ENCODE measurements at regions not wholly inside any gene's neighbourhood (a gene's known extent, or its start where the extent isn't known, plus 50 kb on each side); places are given as distances from the start of the nearest gene placed in this dataset.

GRCh38 chr10:117685431-117685830 lies 142.9 kb downstream of the EMX2 start:
- no peak for TF ChIP-seq CTCF (IDR thresholded peaks at IDR 0.05)
- intact Hi-C loops (cut with DNase I; ENCODE audit: low total_unique reads) = no loop called here
- H3K9me3 ChIP-seq = no peaks in the 10 kb centered on the region
- no peak overlapping the region for H3K27ac ChIP-seq
- peaks cover 0 to 6% of the 10 kb centered on the region in 2 donors for H3K27me3 ChIP-seq
- H3K4me3 ChIP-seq = no peak overlapping the region
- DNase-seq = no peak
- H3K4me1 ChIP-seq = peaks cover 0 to 11% (median 11%) of the 10 kb centered on the region in 4 donors
- H3K36me3 ChIP-seq = no peaks in the 10 kb centered on the region

GRCh38 chr10:117686606-117687005 lies 144.1 kb downstream of the EMX2 start:
- DNase-seq = no peak
- intact Hi-C loops (cut with DNase I; ENCODE audit: low total_unique reads) = no loop called here
- TF ChIP-seq CTCF (IDR thresholded peaks at IDR 0.05) = no peak

GRCh38 chr10:117688358-117688757 lies 145.8 kb downstream of the EMX2 start:
- Histone ChIP-seq H3K27ac (no peak overlapping the region), H3K4me1 (peaks cover 0 to 11% (median 11%) of the 10 kb centered on the region in 4 donors), H3K27me3 (peaks cover 0 to 6% of the 10 kb centered on the region in 2 donors), H3K36me3 (no peaks in the 10 kb centered on the region), H3K4me3 (no peak overlapping the region), H3K9me3 (no peaks in the 10 kb centered on the region)
- no peak for TF ChIP-seq CTCF (IDR thresholded peaks at IDR 0.05)
- DNase-seq = no peak
- intact Hi-C loops (cut with DNase I; ENCODE audit: low total_unique reads) = no loop called here

More at GRCh38 chr10:117686606-117687005, 144.1 kb downstream of the EMX2 start:
- Histone ChIP-seq H3K9me3 (no peaks in the 10 kb centered on the region), H3K36me3 (no peaks in the 10 kb centered on the region), H3K4me1 (peaks cover 0 to 11% (median 11%) of the 10 kb centered on the region in 4 donors), H3K27ac (no peak overlapping the region), H3K4me3 (no peak overlapping the region), H3K27me3 (peaks cover 0 to 6% of the 10 kb centered on the region in 2 donors)

GRCh38 chr10:117689566-117689965 lies 147.0 kb downstream of the EMX2 start:
- no peak overlapping the region for H3K4me3 ChIP-seq
- intact Hi-C loops (cut with DNase I; ENCODE audit: low total_unique reads) = no loop called here
- no peak for TF ChIP-seq CTCF (IDR thresholded peaks at IDR 0.05)
- DNase-seq = no peak
- H3K27me3 ChIP-seq = peaks cover 0 to 3% of the 10 kb centered on the region in 2 donors
- H3K27ac ChIP-seq = no peak overlapping the region
- H3K9me3 ChIP-seq = no peaks in the 10 kb centered on the region
- no peaks in the 10 kb centered on the region for H3K36me3 ChIP-seq
- peaks cover 0 to 6% (median 6%) of the 10 kb centered on the region in 4 donors for H3K4me1 ChIP-seq

- Histone ChIP-seq H3K36me3 (no peaks in the 10 kb centered on the region), H3K4me3 (no peak overlapping the region), H3K27ac (no peak overlapping the region), H3K4me1 (no peaks in the 10 kb centered on the region), H3K27me3 (no peaks in the 10 kb centered on the region), H3K9me3 (no peaks in the 10 kb centered on the region)
- intact Hi-C loops (cut with DNase I; ENCODE audit: low total_unique reads) = no loop called here
- no peak for TF ChIP-seq CTCF (IDR thresholded peaks at IDR 0.05)
- DNase-seq = no peak
These were observed 147.8 kb downstream of the EMX2 start for GRCh38 chr10:117690359-117690758.

GRCh38 chr10:117694190-117694589 lies 151.6 kb downstream of the EMX2 start:
- intact Hi-C loops (cut with DNase I; ENCODE audit: low total_unique reads) = no loop called here
- DNase-seq = no peak
- Histone ChIP-seq H3K27ac (no peak overlapping the region), H3K27me3 (no peaks in the 10 kb centered on the region), H3K4me1 (no peaks in the 10 kb centered on the region), H3K4me3 (no peak overlapping the region), H3K36me3 (no peaks in the 10 kb centered on the region), H3K9me3 (no peaks in the 10 kb centered on the region)
- no peak for TF ChIP-seq CTCF (IDR thresholded peaks at IDR 0.05)
